ENCODE measurements at regions not wholly inside any gene's neighbourhood (a gene's known extent, or its start where the extent isn't known, plus 50 kb on each side); places are given as distances from the start of the nearest gene placed in this dataset.

DNA sequence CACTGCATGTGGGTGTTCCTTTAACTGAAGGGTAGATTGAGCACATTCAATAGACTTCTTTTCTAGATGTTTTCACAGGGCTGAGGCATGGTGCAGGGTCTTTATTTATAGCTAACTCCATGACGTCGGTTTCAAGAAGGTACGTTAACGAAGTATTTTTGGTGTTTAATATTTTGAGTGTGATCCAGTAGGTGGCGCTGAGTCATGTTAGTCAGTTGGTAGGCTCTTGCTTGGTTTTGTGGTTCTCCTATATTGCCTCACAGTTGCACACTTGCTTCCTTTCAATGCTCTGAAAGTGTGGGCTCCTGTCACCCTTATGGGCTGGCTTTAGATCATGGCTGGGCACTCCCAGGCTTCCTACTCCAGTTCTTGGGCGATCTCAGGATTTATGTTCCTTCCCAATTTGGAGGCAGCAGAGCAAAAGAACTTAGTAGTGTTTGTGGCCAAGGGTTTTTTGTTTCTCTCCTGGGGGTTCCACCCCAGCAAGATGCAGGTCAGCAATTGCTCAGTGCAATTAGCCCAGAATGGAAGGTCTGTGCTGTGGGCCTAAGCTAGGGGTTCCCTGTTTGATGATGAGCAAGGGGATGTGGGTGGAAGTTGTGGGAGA lies 471.6 kb upstream of the FOXG1 start:
- CTCF ChIA-PET = no interaction called here
- Histone ChIP-seq H3K9me3 (ENCODE audit: control insufficient read depth, insufficient read depth, low read length) (peaks cover 30% of the 10 kb centered on the region), H3K27ac (ENCODE audit: low read depth, low read length) (no peak overlapping the region), H3K4me3 (ENCODE audit: low read depth, low read length) (no peak overlapping the region), H3K27me3 (ENCODE audit: control insufficient read depth, insufficient read depth, low read length) (no peaks in the 10 kb centered on the region)
- POLR2A ChIA-PET = no interaction called here
- TF ChIP-seq, protein P1, sequence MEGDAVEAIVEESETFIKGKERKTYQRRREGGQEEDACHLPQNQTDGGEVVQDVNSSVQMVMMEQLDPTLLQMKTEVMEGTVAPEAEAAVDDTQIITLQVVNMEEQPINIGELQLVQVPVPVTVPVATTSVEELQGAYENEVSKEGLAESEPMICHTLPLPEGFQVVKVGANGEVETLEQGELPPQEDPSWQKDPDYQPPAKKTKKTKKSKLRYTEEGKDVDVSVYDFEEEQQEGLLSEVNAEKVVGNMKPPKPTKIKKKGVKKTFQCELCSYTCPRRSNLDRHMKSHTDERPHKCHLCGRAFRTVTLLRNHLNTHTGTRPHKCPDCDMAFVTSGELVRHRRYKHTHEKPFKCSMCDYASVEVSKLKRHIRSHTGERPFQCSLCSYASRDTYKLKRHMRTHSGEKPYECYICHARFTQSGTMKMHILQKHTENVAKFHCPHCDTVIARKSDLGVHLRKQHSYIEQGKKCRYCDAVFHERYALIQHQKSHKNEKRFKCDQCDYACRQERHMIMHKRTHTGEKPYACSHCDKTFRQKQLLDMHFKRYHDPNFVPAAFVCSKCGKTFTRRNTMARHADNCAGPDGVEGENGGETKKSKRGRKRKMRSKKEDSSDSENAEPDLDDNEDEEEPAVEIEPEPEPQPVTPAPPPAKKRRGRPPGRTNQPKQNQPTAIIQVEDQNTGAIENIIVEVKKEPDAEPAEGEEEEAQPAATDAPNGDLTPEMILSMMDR (IDR thresholded peaks at IDR 0.05; ENCODE audit: low read depth, low read length) = no peak
- DNase-seq (ENCODE audit: low read depth, low spot score) = no peak

DNA sequence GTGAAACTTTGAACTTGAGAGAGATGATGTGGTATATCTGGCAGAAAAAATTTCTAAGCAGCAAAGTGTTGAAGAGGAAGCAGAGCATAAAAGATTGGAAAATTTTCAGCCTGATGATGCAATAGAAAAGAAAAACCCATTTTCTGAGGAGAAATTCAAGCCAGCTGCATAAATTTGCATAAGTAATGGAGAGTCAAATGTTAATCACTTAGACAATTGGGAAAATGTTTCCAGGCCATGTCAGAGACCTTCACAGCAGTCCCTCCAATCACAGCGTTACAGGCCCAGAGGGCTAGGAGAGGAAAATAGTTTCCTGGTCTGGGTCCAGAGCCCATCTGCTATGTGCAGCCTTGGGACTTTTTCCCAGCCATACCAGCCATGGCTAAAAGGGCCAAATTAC lies 469.0 kb upstream of the FOXG1 start:
- ChIA-PET POLR2A (no interaction called here), CTCF (no interaction called here)
- H3K9me3 ChIP-seq (ENCODE audit: control insufficient read depth, insufficient read depth, low read length) = peaks cover 36% of the 10 kb centered on the region
- DNase-seq (ENCODE audit: low read depth, low spot score) = no peak
- no peaks in the 10 kb centered on the region for H3K27me3 ChIP-seq (ENCODE audit: control insufficient read depth, insufficient read depth, low read length)
- H3K27ac ChIP-seq (ENCODE audit: low read depth, low read length) = no peak overlapping the region
- no peak overlapping the region for H3K4me3 ChIP-seq (ENCODE audit: low read depth, low read length)
- TF ChIP-seq, protein P1 (IDR thresholded peaks at IDR 0.05; ENCODE audit: low read depth, low read length) = no peak

DNA sequence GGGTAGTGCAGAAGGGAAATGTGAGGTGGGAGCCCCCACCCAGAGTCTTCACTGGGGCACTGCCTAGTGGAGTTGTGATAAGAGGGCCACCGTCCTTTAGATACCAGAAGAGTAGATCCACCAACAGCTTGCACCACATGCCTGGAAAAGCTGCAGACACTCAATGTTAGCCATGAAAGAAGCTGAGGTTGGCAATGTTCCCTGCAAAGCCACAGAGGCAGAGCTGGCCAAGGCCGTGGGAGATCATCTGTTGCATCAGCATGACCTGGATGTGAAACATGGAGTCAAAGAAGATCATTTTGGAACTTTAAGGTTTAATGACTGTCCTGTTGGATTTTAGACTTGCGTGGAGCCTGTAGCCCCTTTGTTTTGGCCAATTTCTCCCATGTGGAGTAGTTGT lies 468.4 kb upstream of the FOXG1 start:
- no peaks in the 10 kb centered on the region for H3K27me3 ChIP-seq (ENCODE audit: control insufficient read depth, insufficient read depth, low read length)
- no peak for DNase-seq (ENCODE audit: low read depth, low spot score)
- TF ChIP-seq, protein P1 (IDR thresholded peaks at IDR 0.05; ENCODE audit: low read depth, low read length) = no peak
- ChIA-PET POLR2A (no interaction called here), CTCF (no interaction called here)
- H3K9me3 ChIP-seq (ENCODE audit: control insufficient read depth, insufficient read depth, low read length) = peaks cover 33% of the 10 kb centered on the region
- no peak overlapping the region for H3K4me3 ChIP-seq (ENCODE audit: low read depth, low read length)
- H3K27ac ChIP-seq (ENCODE audit: low read depth, low read length) = no peak overlapping the region

DNA sequence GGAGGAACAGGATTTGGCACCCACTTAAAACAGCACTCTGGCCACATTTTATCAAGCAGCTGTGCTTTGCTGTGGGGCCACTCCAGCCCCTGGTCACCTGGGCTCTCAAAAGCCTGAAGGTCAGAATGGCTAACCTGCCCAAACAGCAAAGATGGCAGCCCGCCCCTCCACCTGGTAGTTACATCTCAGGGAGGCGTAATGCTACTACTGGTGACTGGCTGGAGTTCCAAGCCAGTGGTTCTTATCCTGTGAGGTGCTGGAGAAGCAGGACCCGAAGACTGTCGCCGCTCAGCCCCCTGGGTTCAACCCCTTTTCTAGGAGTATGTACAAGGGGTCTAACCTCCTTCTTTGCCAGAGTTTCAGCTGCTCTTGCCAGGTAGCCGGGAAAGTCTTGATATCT lies 467.4 kb upstream of the FOXG1 start:
- Histone ChIP-seq H3K27ac (ENCODE audit: low read depth, low read length) (no peak overlapping the region), H3K27me3 (ENCODE audit: control insufficient read depth, insufficient read depth, low read length) (no peaks in the 10 kb centered on the region), H3K9me3 (ENCODE audit: control insufficient read depth, insufficient read depth, low read length) (peaks cover 32% of the 10 kb centered on the region), H3K4me3 (ENCODE audit: low read depth, low read length) (no peak overlapping the region)
- no peak for DNase-seq (ENCODE audit: low read depth, low spot score)
- TF ChIP-seq, protein P1 (IDR thresholded peaks at IDR 0.05; ENCODE audit: low read depth, low read length) = no peak
- ChIA-PET POLR2A (no interaction called here), CTCF (no interaction called here)

- ChIA-PET CTCF (no interaction called here), POLR2A (no interaction called here)
- Histone ChIP-seq H3K4me3 (ENCODE audit: low read depth, low read length) (no peak overlapping the region), H3K9me3 (ENCODE audit: control insufficient read depth, insufficient read depth, low read length) (peaks cover 27% of the 10 kb centered on the region), H3K27ac (ENCODE audit: low read depth, low read length) (no peak overlapping the region), H3K27me3 (ENCODE audit: control insufficient read depth, insufficient read depth, low read length) (no peaks in the 10 kb centered on the region)
- TF ChIP-seq, protein P1 (IDR thresholded peaks at IDR 0.05; ENCODE audit: low read depth, low read length) = no peak
- DNase-seq (ENCODE audit: low read depth, low spot score) = no peak
Measured at GRCh38 chr14:28300356-28300755, 466.2 kb upstream of the FOXG1 start.
